ENCODE measurements at regions not wholly inside any gene's neighbourhood (a gene's known extent, or its start where the extent isn't known, plus 50 kb on each side); places are given as distances from the start of the nearest gene placed in this dataset.

- no peak for DNase-seq
Observed at GRCh38 chr2:83756219-83756618, 702.9 kb downstream of the SUCLG1 start.

- no peak for DNase-seq
Observed at GRCh38 chr2:83747141-83747540, 711.9 kb downstream of the SUCLG1 start.

DNA sequence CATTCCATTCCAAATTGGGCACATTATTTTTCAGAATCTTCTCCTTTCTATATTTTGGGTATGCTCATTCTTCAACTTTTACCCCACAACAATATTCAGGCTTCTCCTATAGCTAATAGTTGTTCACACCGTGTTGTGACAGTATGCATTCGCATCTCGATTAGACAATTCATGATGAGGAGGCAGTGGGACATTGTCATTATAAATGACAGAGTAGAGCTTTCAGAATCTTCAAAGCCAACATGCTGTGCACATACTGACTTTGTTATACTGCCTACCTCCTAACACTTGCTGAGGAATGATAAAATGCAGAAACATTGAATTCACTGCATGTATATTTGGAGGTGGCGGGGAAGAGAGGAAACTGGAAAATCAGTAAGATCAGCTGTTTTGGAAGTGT is 714.2 kb downstream of the SUCLG1 start:
- DNase-seq, result no peak

DNA sequence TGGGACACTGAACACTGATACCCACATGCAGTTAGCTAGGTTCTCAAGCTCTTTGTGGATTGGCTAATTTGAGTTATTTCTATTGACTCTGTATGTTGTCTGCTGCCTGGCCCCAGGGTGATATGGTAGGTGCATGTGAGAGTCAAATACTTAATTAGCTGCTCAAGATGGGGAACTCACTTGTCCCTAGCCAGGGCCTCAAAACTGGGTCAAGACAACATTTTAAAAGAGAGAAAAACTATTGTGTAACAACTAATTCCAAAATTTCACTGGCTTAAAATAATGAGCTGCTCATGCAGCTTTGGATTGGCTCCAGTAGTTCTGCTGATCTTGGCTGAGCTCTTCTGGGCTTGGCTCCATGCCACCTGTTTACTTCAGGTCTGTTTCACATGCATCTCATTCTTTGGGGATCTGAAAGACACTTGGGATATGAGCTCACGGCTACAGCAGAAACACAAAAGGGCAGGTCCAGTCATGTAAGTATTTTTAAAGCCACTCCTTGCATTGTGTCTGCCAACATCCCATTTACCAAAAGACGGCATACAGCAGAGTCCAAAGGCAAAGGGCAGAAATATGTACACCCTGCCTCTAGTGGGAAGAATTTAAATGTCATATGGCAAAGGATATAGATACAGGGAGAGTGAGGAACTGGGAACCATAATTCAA is 716.8 kb downstream of the SUCLG1 start:
- no peak for DNase-seq

- DNase-seq, result no peak
Observed at GRCh38 chr2:83730223-83730622, 728.9 kb downstream of the SUCLG1 start.

DNA sequence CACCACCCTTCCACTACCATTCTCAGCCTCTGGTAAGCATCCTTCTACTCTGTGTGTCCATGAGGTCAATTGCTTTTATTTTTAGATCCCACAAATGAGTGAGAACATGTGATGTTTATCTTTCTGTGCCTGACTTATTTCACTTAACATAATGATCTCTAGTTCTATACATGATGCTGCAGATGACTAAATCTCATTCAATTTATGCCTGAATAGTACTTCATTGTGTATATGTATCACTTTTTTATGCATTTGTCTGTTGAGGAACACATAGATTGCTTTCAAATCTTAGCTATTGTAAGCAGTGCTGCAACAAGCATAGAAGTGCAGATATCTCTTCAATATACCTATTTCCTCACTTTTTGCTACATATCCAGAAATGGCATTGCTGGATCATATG is 733.3 kb downstream of the SUCLG1 start:
- DNase-seq, result no peak

DNA sequence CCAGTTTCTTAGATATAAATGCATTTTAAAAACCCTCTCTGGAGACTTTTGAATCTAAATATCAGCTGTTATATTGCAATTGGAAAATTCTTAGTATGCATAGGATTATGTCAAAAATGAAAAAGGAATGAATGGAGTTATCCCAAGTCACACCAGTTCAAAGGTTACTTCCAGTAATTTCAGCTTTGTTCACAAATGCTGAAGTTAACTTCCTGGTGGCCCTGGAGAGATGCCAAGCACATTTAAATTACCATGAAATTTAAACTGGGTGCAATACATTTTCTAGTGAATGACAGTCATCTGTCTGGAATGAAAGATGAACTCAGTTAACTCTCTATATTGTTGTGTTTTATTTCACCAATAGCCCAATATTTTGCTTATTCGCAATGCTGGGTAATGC is 753.9 kb downstream of the SUCLG1 start:
- DNase-seq, result no peak

DNA sequence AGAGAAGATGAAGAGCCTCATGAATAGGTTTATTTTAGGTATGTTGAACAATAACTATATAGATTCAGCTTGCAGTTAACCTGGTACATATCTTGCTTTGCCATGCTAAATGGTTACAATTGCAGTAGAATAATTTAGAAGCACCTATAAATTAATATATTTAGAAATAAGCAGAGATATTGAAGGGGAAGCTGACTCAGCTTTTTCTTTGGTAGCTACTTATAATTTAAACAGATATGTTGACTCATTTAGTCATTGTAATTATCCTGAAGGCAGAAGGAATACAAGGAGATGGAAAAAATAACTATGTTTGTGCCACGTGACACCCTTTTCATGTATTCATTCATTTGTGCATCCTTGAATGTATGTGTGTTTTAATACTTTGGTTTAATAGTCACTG is 755.5 kb downstream of the SUCLG1 start:
- DNase-seq, result no peak

DNA sequence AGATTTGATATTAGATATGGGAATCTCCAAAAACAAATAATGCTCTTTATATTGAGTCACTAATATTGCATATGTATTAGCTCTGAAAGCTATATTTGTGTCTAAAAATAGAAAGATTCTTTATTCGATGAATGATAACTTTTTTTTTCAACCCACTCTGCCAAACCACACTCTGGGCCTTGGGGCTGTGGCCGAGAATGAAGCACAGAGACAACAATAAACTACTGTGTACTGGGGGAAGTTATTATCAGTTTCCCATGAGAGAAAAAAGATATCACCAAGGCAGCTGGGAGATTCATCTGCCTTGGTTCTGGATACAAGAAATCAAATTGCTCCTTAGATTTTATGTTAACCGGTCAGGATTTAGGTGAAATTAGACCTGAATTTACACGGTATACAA is 762.2 kb downstream of the SUCLG1 start:
- no peak for DNase-seq

DNA sequence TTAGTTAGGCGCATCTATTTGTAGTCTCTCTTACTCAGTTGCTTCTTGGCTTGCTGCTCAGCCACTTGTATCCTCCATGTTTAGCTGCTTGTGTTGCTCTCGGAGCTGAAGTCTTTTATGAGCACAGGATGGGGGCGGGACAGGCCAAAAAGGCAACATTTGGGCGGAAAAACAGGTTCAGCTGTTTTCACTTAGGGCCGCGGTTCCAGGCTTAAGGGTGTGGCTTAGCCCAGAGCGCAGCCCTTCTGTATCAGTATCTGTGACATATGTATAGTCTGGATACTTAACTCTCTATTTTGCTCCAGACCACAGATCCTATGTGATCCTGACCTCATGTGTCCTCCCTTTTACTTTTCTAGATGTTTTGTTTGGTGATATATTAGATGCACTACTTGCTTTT is 763.5 kb downstream of the SUCLG1 start:
- no peak for DNase-seq

DNA sequence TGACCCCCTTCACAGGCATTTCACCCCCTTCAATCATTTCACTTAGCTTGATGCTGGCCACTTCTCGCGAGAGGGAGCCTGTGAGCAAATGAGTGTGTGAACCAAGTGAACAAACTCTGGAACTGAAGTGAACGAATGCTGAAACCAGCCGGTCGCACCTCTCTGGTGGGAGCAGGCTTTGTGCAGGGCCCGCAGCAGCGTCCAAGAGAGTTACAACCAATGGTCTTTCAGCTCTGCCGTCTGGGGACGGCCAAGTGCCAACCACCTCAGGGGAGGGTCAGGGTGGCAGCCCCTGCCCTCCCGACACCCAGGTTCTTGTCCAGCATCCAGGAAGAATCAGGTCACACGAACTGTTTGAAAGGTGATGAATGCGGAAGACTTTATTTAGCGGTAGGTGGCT is 764.0 kb downstream of the SUCLG1 start:
- no peak for DNase-seq

DNA sequence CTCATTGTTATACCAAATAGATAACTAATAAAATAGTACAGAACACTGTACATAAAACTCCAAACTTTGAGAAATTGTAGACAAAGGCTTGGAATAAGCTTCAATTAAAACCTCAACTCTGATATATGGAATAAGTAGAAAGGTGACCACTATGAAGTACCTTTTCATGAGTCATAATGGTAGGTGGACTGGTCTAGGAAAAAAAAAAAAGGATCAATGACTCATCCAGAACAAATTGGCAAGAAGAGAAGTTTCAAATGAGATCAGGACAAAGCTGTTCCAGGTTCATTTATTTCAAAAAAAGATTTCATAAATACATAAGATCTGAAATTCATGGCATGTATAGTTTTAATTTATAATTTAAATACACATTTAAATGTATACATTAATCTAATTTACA is 769.7 kb downstream of the SUCLG1 start:
- DNase-seq, result no peak

GRCh38 chr2:83686863-83687262 is 772.2 kb downstream of the SUCLG1 start:
- DNase-seq, result no peak

GRCh38 chr2:83674050-83674449 is 785.0 kb downstream of the SUCLG1 start:
- no peak for DNase-seq

GRCh38 chr2:83665894-83666293 is 793.2 kb downstream of the SUCLG1 start:
- DNase-seq, result no peak

GRCh38 chr2:83665154-83665553 is 793.9 kb downstream of the SUCLG1 start:
- DNase-seq, result no peak

GRCh38 chr2:83661711-83662110 is 797.4 kb downstream of the SUCLG1 start:
- no peak for DNase-seq

DNA sequence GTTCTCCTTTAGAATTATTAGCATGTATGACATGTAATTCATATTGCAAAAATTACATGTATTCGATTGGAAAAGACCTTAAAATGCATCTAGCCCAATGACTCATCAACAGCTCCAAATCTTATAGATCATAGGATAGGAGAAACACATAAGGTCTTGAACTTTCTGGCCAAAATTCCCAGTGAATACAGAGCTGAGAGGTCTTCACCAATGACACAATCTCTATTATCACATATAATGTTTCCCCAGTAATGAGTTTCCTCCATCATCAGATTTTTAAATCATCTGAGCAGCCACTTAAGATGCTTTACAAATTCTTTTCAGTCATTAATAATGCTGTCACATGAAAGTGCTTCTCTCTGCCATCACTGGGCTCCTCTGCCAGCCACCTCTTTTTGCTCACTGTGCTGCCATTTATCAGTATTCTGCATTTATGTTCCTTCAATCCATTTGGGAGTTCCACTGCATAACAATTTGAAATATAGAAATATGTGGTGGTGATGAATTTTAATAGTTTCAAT is 804.9 kb downstream of the SUCLG1 start:
- DNase-seq, result no peak

DNA sequence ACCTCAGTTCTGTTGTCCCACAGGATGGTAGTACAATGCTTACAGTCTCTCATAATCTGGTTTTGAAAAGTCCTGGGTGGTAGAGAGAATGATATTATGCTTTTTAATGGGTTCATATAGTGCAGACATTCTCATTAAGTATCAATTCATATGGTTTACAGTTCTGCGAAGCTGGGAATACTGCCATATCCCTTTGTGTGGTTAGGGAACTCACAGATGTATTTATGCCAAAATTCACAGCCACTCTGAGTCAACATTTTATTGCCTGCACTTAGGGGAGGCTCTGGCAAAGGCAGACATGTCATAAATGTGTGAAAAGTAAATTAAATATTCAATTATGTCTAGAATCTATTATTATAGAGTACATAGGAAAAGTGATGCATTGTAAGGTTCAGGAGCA is 808.2 kb downstream of the SUCLG1 start:
- no peak for DNase-seq

GRCh38 chr2:83650161-83650560 is 808.9 kb downstream of the SUCLG1 start:
- no peak for DNase-seq

DNA sequence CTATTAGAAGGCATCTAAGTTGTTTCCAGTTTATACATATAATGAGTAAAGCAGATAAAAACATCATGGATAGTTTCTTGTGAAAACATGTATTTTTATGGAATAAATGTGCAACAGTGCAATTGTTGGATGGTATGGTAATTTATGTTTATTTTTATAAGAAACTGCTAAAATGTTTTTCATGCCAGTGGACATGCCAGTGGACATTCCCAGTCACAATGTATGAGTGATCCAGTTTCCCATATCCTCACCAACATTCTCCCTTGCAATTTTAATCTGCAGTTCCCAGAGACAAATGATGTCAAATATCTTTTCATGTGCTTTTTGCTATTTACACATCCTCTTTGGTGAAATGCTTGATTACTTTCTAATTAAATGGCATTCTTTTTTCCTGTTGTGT is 818.6 kb downstream of the SUCLG1 start:
- no peak for DNase-seq

- no peak for DNase-seq
Observed at GRCh38 chr2:83633423-83633822, 825.7 kb downstream of the SUCLG1 start.

GRCh38 chr2:83630351-83630750 is 828.7 kb downstream of the SUCLG1 start:
- DNase-seq, result no peak

DNA sequence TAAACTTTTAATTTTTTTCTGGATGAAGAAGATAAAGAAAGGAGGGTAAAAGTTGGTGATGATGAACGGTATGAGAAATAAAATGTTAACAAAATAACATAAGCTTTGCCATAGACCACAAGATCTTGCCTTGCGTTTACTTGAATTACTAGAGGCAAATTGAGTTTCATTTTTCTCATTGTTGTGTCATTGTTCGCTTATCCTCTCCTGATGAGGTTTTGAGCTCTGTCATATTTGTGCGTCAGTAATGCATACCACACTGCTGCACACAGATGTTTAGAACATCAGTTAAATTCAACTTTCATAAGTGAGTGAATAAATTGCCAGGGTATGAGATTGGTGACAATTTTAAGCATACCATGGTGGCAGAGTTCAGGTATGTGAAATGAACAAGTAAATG is 843.6 kb downstream of the SUCLG1 start:
- DNase-seq, result no peak

DNA sequence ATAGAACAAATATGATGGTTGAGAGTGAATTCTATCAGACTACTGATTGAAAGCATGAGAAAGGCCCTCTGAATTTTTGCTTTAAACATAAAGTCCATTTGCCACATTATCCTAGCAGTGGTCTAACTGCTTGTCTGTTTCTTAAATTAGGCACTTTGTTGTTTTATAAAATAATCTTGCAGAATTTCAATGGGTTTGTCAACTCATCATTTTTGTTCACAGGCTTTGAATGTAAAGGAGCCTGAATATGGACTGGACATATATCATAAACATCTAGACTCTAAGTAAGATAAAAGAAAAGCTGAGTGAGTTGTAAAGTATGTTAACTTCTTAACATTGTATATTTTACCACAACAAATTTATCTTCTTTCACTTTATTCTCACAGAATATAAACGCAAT is 845.9 kb downstream of the SUCLG1 start:
- DNase-seq, result no peak

Measured in activated naive CD4-positive, alpha-beta T cell (primary cell).